Nephron (organoid): ENCODE measurements at regions not wholly inside any gene's neighbourhood (a gene's known extent, or its start where the extent isn't known, plus 50 kb on each side); places are given as distances from the start of the nearest gene placed in this dataset.

Experiments
- H3K27ac Mint-ChIP-seq, 3 experiments: 2 replicates each; pipeline ENCODE4 v1.8.0; 2020; ENCODE audit warnings: mixed read lengths in 3 of 3, mild to moderate bottlenecking in 2 of 3, moderate library complexity in 1 of 3
- H3K27me3 Mint-ChIP-seq: 2 replicates; pipeline ENCODE4 v1.8.0; 2021; ENCODE audit warnings: low read depth, mild to moderate bottlenecking, moderate library complexity, mixed read lengths
- H3K36me3 Mint-ChIP-seq: 2 replicates; pipeline ENCODE4 v1.8.0; 2020; ENCODE audit warnings: low read depth, mixed read lengths
- H3K4me1 Mint-ChIP-seq: 2 replicates; pipeline ENCODE4 v1.8.0; 2020; ENCODE audit warnings: mixed read lengths
- H3K4me3 Mint-ChIP-seq, 3 experiments: 2 replicates each; pipeline ENCODE4 v1.8.0; 2020; ENCODE audit warnings: mild to moderate bottlenecking in 3 of 3, mixed read lengths in 3 of 3, moderate library complexity in 2 of 3
- H3K9me3 Mint-ChIP-seq: 2 replicates; pipeline ENCODE4 v1.8.0; 2020; ENCODE audit warnings: mixed read lengths
- TF ChIP-seq, protein P1 (sequence below), 3 experiments: fragments of 200-600 bp; sonication (generic); IDR thresholded peaks; one replicate each; pipeline ENCODE4 v1.5.0; 2021; ENCODE audit warnings: antibody characterized with exemption in 3 of 3; ENCODE audit not compliant: unreplicated experiment in 3 of 3

- TF ChIP-seq, protein P1, sequence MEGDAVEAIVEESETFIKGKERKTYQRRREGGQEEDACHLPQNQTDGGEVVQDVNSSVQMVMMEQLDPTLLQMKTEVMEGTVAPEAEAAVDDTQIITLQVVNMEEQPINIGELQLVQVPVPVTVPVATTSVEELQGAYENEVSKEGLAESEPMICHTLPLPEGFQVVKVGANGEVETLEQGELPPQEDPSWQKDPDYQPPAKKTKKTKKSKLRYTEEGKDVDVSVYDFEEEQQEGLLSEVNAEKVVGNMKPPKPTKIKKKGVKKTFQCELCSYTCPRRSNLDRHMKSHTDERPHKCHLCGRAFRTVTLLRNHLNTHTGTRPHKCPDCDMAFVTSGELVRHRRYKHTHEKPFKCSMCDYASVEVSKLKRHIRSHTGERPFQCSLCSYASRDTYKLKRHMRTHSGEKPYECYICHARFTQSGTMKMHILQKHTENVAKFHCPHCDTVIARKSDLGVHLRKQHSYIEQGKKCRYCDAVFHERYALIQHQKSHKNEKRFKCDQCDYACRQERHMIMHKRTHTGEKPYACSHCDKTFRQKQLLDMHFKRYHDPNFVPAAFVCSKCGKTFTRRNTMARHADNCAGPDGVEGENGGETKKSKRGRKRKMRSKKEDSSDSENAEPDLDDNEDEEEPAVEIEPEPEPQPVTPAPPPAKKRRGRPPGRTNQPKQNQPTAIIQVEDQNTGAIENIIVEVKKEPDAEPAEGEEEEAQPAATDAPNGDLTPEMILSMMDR (IDR thresholded peaks at IDR 0.05; ENCODE audit: unreplicated experiment in 3 of 3), result no peak
- Mint-ChIP-seq H3K4me3 (no peak overlapping the region), H3K36me3 (no peaks in the 10 kb centered on the region)
Measured at GRCh38 chrX:79645749-79646148, 278.6 kb upstream of the ITM2A start.

DNA sequence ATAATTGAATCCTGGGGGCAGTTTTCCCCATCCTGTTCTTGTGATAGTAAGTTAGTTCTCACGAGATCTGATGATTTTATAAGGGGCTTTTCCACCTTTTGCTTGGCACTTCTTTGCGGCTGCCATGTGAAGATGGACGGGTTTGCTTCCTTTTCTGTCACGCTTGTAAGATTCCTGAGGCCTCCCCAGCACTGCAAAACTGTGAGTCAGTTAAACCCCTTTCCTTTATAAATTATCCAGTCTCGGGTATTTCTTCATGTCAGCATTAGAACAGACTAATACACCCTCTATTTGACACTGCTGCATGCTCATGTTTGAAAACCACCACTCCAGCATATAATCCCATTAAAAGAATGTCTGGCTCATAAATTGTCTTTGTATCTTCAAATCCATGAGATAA, 264.4 kb upstream of the ITM2A start:
- no peaks in the 10 kb centered on the region for H3K36me3 Mint-ChIP-seq
- H3K9me3 Mint-ChIP-seq, result peaks cover 5% of the 10 kb centered on the region
- TF ChIP-seq, protein P1 (IDR thresholded peaks at IDR 0.05; ENCODE audit: unreplicated experiment in 3 of 3), result no peak
- no peaks in the 10 kb centered on the region for H3K27me3 Mint-ChIP-seq
- no peak overlapping the region for H3K4me3 Mint-ChIP-seq
- no peaks in the 10 kb centered on the region for H3K4me1 Mint-ChIP-seq
- H3K27ac Mint-ChIP-seq, result no peak overlapping the region

More at GRCh38 chrX:79645749-79646148, 278.6 kb upstream of the ITM2A start:
- H3K27me3 Mint-ChIP-seq, result no peaks in the 10 kb centered on the region
- H3K4me1 Mint-ChIP-seq, result no peaks in the 10 kb centered on the region
- H3K9me3 Mint-ChIP-seq, result no peaks in the 10 kb centered on the region
- H3K27ac Mint-ChIP-seq, result no peak overlapping the region

DNA sequence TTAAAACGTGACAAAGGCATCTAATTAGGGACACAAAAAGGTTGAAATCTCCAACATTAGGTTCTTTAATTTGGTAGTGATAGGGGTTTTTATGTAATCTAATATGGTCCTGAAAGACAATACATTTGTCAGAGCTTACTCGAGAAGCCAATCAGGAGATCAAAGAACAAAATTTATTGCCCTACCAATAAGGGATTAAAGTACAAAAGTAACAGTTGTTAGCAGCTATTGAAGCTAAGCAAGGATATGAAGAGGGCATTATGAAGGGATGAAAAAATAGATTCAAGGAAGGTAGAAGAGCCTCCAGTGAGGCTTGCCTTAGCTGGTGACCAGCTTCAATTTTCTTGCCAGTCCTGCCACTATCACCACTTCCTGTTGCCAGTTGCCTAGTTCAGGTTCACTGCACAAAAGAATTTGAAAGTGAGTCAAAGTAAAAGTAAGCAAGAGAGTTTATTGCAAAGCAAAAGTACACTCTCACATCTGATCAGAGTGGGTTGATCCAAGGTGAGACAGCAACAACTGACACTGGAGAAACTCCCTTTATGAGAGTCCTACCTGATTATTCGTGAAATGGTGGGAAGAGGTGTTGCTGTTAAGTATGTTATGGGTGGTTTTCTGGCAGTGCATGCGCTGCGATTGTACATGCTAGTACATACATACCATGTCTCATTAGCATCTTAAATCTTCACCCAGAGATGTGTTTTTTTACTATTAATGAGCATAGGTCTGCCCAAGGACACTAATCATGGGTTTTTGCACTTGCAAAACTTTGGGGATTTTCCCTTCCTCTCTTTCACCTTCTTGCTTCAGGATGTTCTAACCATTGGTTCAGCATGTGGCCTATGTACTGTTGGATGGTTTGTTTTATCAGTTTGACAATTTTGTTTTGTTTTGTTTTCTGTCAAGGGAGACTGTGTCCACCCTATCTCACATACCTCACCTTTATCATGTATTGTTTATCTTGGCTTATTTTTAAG, 263.2 kb upstream of the ITM2A start:
- Mint-ChIP-seq H3K9me3 (peaks cover 10% of the 10 kb centered on the region), H3K27me3 (no peaks in the 10 kb centered on the region), H3K4me3 (no peak overlapping the region), H3K4me1 (no peaks in the 10 kb centered on the region), H3K27ac (no peak overlapping the region), H3K36me3 (no peaks in the 10 kb centered on the region)
- TF ChIP-seq, protein P1 (IDR thresholded peaks at IDR 0.05; ENCODE audit: unreplicated experiment in 3 of 3), result no peak

DNA sequence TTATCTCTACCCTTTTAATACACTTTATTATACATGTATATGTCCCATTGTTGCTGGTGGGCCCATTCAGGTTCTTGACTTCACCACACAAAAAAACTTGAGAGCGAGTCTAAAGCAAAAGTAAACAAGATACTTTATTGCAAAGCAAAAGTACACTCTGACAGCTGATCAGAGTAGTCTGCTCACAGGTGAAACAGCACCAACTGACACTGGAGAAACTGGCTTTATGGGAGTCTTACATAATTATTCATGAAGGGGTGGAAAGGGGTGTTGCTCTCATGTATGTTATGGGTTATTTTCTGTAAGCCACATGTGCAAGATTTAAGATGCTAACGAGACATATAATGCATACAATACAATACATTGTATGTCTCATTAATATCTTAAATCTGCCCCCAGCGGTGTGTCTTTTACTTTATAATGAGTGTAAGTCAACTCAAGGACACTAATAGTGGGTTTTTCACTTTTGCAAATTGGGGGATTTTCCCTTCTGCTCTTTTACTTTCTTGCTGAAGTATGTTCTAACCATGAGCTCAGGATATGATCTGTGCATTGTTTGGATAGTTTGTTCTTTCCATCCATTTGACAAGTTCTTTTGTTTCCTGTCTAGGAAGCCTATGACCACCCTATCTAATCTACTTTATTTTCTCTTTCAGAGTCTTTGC, 256.1 kb upstream of the ITM2A start:
- Mint-ChIP-seq H3K27me3 (no peaks in the 10 kb centered on the region), H3K9me3 (peaks cover 12% of the 10 kb centered on the region), H3K27ac (no peak overlapping the region), H3K36me3 (no peaks in the 10 kb centered on the region), H3K4me3 (no peak overlapping the region), H3K4me1 (no peaks in the 10 kb centered on the region)
- TF ChIP-seq, protein P1 (IDR thresholded peaks at IDR 0.05; ENCODE audit: unreplicated experiment in 3 of 3), result no peak

DNA sequence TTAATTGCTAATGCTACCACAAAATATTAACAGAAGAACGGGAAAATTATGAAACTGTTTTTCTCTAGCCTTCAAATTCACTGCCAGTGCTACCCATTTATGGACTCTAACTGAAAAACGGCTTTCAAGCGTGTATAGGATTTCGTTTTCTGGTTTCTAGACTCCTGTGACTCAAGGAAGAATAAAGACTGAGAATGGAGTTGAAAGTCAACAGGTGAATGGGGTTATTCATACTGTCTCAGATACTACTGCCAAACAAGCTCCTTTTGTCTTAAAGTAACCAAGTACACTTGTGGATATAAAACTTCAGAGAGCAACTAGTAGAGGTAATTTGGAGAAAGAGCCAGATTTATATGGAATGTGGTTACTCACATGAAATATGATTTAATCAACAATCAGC, 251.1 kb upstream of the ITM2A start:
- Mint-ChIP-seq H3K27ac (no peak overlapping the region), H3K4me1 (no peaks in the 10 kb centered on the region), H3K36me3 (no peaks in the 10 kb centered on the region), H3K9me3 (no peaks in the 10 kb centered on the region), H3K27me3 (no peaks in the 10 kb centered on the region), H3K4me3 (no peak overlapping the region)
- TF ChIP-seq, protein P1 (IDR thresholded peaks at IDR 0.05; ENCODE audit: unreplicated experiment in 3 of 3), result no peak
